Heart left ventricle (tissue), 16 donors: ENCODE measurements at regions not wholly inside any gene's neighbourhood (a gene's known extent, or its start where the extent isn't known, plus 50 kb on each side); places are given as distances from the start of the nearest gene placed in this dataset.

Experiments used
- ATAC-seq, 4 donors: fragments of 200-7000 bp; cut with Tn5 transposase; one replicate each; pipeline ENCODE4 v1.9.1; 2020 to 2022; ENCODE audit warnings: moderate library complexity in 4 of 4, mild to moderate bottlenecking in 3 of 4, moderate number of reproducible peaks in 1 of 4
- DNase-seq, 5 donors: peaks; one replicate each; pipeline ENCODE4 v3.0.0-alpha.2; 2020
- H3K27ac ChIP-seq, 12 donors: fragments of 200-600 bp; sonication (generic) in 4 of 12; one replicate each; pipeline versions ENCODE4 v1.5.0 to v1.8.0; 2016 to 2022; ENCODE audit warnings: mild to moderate bottlenecking in 2 of 12
- H3K27me3 ChIP-seq, 9 donors: fragments of 200-600 bp; sonication (generic) in 2 of 9; one replicate each; pipeline versions ENCODE4 v1.5.1 to v1.8.0; 2016 to 2022; ENCODE audit warnings: mild to moderate bottlenecking in 3 of 9
- H3K36me3 ChIP-seq, 9 donors: fragments of 200-600 bp; sonication (generic) in 2 of 9; one replicate each; pipeline versions ENCODE4 v1.5.0 to v1.8.0; 2018 to 2022; ENCODE audit warnings: mild to moderate bottlenecking in 2 of 9
- H3K4me1 ChIP-seq, 12 donors: fragments of 200-600 bp; sonication (generic) in 4 of 12; one replicate each; pipeline versions ENCODE4 v1.5.0 to v1.8.0; 2016 to 2022; ENCODE audit warnings: mild to moderate bottlenecking in 3 of 12
- H3K4me3 ChIP-seq, 12 donors: fragments of 200-600 bp; sonication (generic) in 4 of 12; one replicate each; pipeline versions ENCODE4 v1.5.0 to v1.8.0; 2017 to 2022; ENCODE audit warnings: mild to moderate bottlenecking in 9 of 12, moderate library complexity in 4 of 12
- H3K9me3 ChIP-seq, 12 donors: fragments of 200-600 bp; sonication (generic) in 4 of 12; one replicate each; pipeline versions ENCODE4 v1.5.0 to v1.8.0; 2016 to 2022; ENCODE audit warnings: mild to moderate bottlenecking in 1 of 12
- POLR2A ChIP-seq, 2 donors: fragments of 450-650 bp; IDR thresholded peaks; one replicate each; pipeline ENCODE4 v1.6.1; 2017; ENCODE audit warnings: antibody characterized with exemption in 2 of 2, mild to moderate bottlenecking in 2 of 2, moderate library complexity in 2 of 2
- WGBS, 4 donors: extraction: QIAGEN DNeasy Blood & Tissue Kit in 2 of 4; methylation state at CpG; one replicate each; pipeline versions ENCODE4 v1.1.5 to v1.1.7; 2013 to 2018; 5-methylcytosine and 5-hydroxymethylcytosine counted together
- intact Hi-C, 10 donors: fragments of 100-400 bp; cut with DNase I; formaldehyde crosslinking; loops; one replicate each; pipeline versions ENCODE4 v1.11.1 to v1.14.2; 2022
- TF ChIP-seq, protein P1 (sequence below), 12 donors: fragments of 200-600 bp; sonication (generic) in 4 of 12; IDR thresholded peaks; one replicate each; pipeline versions ENCODE4 v1.5.0 to v1.8.0; 2018 to 2022; ENCODE audit warnings: antibody characterized with exemption in 12 of 12, mild to moderate bottlenecking in 5 of 12
- donor health status: ischemic (EF 13 %, LVEDD 7.1; RV severe dilation, severe dysfunction).
- donor health status: healthy with polysubstance abuse.
- donor health status: DM: no; HTN: yes; CAD: no.
- donor health status: DM: no; HTN: no; CAD: no.
- donor health status: ischemic (EF 25% LVEDD 6.9; RV normal size, moderate dysfunction).
- donor health status: ischemic (EF 25% LVEDD 5.7; RV mildly dilated, moderate dysfunction).
- donor health status: healthy.
- donor health status: DM: yes; HTN: yes; CAD: no.
- donor health status: ischemic (EF 35%, LVEDD 5.7; RV mildly dilated, moderate dysfunction).
- donor health status: nonischemic (EF 11% LVEDD 7.7; RV severe dilation, severe dysfunction).
- donor health status: DM: yes; HTN: yes; CAD: no.
- donor health status: PGD.
- donor health status: ischemic (EF 29% LVEDD 5.4; RV normal size, mild dysfunction).
- donor health status: nonischemic (EF 23%, LVEDD 6.1; RV moderate dilation, normal function).

DNA sequence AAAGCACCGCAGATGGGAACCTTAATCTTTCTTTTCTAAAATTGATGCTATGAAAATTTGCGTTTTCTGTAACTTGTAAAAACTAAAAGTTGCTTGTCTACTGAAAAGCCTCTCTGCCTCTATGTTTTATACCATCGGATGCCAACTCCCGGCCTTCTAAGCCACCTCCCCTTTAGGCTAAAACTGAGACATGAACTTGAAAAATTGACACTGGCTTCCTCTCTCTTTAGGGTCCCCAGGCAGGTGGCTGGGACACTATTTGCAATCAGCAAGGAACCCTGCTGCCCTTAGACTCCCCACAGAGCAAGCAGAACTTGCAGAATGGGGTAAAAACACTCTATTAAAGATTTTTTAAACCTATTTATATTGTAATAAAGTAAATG, 151.1 kb upstream of the CAMK1G start:
- ATAC-seq (no peak), DNase-seq (no peak)
- Histone ChIP-seq H3K27me3 (peaks cover 0 to 7% (median 0%) of the 10 kb centered on the region in 9 donors), H3K4me3 (no peak overlapping the region), H3K36me3 (no peaks in the 10 kb centered on the region), H3K4me1 (no peaks in the 10 kb centered on the region), H3K27ac (no peak overlapping the region), H3K9me3 (no peaks in the 10 kb centered on the region)
- intact Hi-C loops, result loop anchor here in 2 of 10 donors (10.0 kb wide), 2 partner anchors 78 to 168 kb away; no protein-coding TSS in a partner anchor
- WGBS, 4 donors, result 85 to 94% (median 90%) methylated on average over 4 of the region's 4 CpGs
- TF ChIP-seq, protein P1, sequence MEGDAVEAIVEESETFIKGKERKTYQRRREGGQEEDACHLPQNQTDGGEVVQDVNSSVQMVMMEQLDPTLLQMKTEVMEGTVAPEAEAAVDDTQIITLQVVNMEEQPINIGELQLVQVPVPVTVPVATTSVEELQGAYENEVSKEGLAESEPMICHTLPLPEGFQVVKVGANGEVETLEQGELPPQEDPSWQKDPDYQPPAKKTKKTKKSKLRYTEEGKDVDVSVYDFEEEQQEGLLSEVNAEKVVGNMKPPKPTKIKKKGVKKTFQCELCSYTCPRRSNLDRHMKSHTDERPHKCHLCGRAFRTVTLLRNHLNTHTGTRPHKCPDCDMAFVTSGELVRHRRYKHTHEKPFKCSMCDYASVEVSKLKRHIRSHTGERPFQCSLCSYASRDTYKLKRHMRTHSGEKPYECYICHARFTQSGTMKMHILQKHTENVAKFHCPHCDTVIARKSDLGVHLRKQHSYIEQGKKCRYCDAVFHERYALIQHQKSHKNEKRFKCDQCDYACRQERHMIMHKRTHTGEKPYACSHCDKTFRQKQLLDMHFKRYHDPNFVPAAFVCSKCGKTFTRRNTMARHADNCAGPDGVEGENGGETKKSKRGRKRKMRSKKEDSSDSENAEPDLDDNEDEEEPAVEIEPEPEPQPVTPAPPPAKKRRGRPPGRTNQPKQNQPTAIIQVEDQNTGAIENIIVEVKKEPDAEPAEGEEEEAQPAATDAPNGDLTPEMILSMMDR (IDR thresholded peaks at IDR 0.05), result no peak
- TF ChIP-seq POLR2A (IDR thresholded peaks at IDR 0.05), result no peak

DNA sequence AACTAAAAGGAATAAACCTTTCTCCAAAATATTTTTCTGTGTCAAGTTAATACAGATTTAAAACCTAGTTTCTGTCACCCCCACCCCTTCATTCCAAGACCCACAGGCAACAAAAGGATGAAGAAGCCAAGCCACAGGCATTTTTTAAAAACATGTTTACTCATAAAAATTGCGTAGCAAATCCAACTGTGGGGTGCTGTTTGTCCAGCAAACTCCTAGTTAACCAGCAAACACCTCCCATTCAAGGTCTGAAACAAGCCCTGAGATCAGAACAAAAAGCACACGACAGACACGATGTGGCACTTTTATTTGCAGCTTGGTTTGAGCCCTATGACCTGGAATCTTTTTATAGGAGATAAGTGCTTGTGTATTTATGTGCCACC, 149.9 kb upstream of the CAMK1G start:
- 64 to 76% (median 70%) methylated on average over 3 of the region's 3 CpGs for WGBS, 4 donors
- Histone ChIP-seq H3K36me3 (no peaks in the 10 kb centered on the region), H3K4me1 (no peaks in the 10 kb centered on the region), H3K9me3 (no peaks in the 10 kb centered on the region), H3K27ac (no peak overlapping the region), H3K27me3 (peaks cover 0 to 7% (median 0%) of the 10 kb centered on the region in 9 donors), H3K4me3 (no peak overlapping the region)
- intact Hi-C loops, result loop anchor here in 2 of 10 donors (10.0 kb wide), 2 partner anchors 79 to 169 kb away; no protein-coding TSS in a partner anchor
- TF ChIP-seq, protein P1 (IDR thresholded peaks at IDR 0.05), result no peak
- TF ChIP-seq POLR2A (IDR thresholded peaks at IDR 0.05), result no peak
- DNase-seq, result no peak
- ATAC-seq, result no peak

DNA sequence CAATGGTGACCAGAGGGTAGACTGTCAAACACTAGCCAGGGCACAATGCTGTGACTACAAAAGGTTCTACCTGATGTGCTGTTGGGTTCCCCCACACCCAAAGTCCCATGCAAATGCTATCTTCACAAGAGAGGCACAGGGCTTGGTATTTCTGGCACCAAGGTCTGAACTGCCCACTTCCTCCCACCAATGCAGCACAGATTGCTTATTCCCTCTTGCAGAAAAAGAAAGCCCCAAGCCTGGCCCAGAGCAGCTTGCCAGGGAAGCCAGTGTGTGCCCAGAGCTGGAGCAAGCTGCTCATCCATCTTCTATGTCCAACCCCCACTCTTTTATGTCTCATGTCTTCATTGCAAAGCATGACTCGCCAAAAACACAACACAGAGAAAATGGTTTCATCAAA, 149.4 kb upstream of the CAMK1G start:
- peaks cover 0 to 7% (median 0%) of the 10 kb centered on the region in 9 donors for H3K27me3 ChIP-seq
- H3K4me1 ChIP-seq, result no peaks in the 10 kb centered on the region
- no peaks in the 10 kb centered on the region for H3K36me3 ChIP-seq
- no peak for DNase-seq
- H3K4me3 ChIP-seq, result no peak overlapping the region
- no peak for TF ChIP-seq POLR2A (IDR thresholded peaks at IDR 0.05)
- intact Hi-C loops, result loop anchor here in 2 of 10 donors (10.0 kb wide), 2 partner anchors 79 to 169 kb away; no protein-coding TSS in a partner anchor
- ATAC-seq, result no peak
- WGBS, 4 donors, result 78 to 100% (median 94%) methylated on average over 1 of the region's 1 CpG
- no peak overlapping the region for H3K27ac ChIP-seq
- H3K9me3 ChIP-seq, result no peaks in the 10 kb centered on the region

DNA sequence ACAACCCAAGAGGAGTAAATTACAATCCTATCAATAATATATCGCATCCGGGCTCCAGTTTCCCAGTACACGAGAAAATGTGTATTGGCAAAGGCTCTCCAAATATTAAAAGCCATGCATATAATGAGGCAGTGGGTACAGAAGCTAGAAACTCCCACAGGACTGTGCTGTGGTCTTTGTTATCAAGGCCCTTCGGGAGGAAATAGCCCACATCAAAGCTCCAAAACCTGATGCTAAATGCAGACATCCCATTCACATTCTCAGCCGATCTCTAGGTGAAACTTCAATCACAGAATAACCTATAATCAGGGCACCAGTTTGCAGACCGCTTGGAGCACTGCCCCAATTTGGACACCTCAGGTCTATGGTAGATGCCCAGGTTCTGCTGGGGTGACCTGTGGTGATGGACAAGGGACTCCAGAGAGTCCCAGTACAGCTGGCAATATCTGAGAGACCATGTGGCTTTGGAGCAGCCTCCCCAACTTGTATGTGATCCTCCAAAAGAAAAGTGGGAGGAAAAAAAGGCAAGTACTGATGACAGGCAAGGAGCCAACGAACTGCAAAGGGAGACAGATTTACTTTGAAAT, 148.8 kb upstream of the CAMK1G start:
- DNase-seq (no peak), ATAC-seq (no peak)
- peaks cover 0 to 4% (median 0%) of the 10 kb centered on the region in 9 donors for H3K27me3 ChIP-seq
- intact Hi-C loops, result loop anchor here in 2 of 10 donors (5.0 to 10.0 kb wide), 3 partner anchors 80 to 232 kb away; no protein-coding TSS in a partner anchor
- no peaks in the 10 kb centered on the region for H3K4me1 ChIP-seq
- TF ChIP-seq, protein P1 (IDR thresholded peaks at IDR 0.05), result no peak
- no peak for TF ChIP-seq POLR2A (IDR thresholded peaks at IDR 0.05)
- no peak overlapping the region for H3K27ac ChIP-seq
- no peak overlapping the region for H3K4me3 ChIP-seq
- 62 to 65% (median 62%) methylated on average over 7 of the region's 7 CpGs for WGBS, 4 donors
- H3K36me3 ChIP-seq, result no peaks in the 10 kb centered on the region
- peaks cover 0 to 5% (median 0%) of the 10 kb centered on the region in 12 donors for H3K9me3 ChIP-seq
